ENCODE measurements at regions not wholly inside any gene's neighbourhood (a gene's known extent, or its start where the extent isn't known, plus 50 kb on each side); places are given as distances from the start of the nearest gene placed in this dataset.

- TF ChIP-seq CTCF (IDR thresholded peaks at IDR 0.05), result no peak
- no peak for TF ChIP-seq POLR2A (IDR thresholded peaks at IDR 0.05)
Observed at GRCh38 chr12:25808604-25809003, 149.9 kb upstream of the RASSF8 start.

All from esophagus squamous epithelium (tissue), 4 donors.